SK-N-SH (cell line): ENCODE measurements at regions not wholly inside any gene's neighbourhood (a gene's known extent, or its start where the extent isn't known, plus 50 kb on each side); places are given as distances from the start of the nearest gene placed in this dataset.

Experiments
- CHD2 ChIP-seq: fragments of 150-350 bp; IDR thresholded peaks from 2 replicates; pipeline ENCODE4 v1.6.1; 2018; ENCODE audit warnings: low read length; ENCODE audit not compliant: partially characterized antibody
- CTCF ChIP-seq: fragments of 200-600 bp; sonication (generic); IDR thresholded peaks from 2 replicates; pipeline ENCODE4 v1.6.1; 2017; ENCODE audit warnings: antibody characterized with exemption, mild to moderate bottlenecking, moderate library complexity
- ELF1 ChIP-seq: IDR thresholded peaks from 2 replicates; pipeline ENCODE4 v1.4.0; 2012
- GABPA ChIP-seq: IDR thresholded peaks from 2 replicates; pipeline ENCODE4 v1.4.0; 2012; ENCODE audit warnings: low read depth, mild to moderate bottlenecking
- NRF1 ChIP-seq: IDR thresholded peaks from 2 replicates; pipeline ENCODE4 v1.6.1; 2012; ENCODE audit warnings: low read depth, mild to moderate bottlenecking, low read length
- POLR2AphosphoS5 ChIP-seq: IDR thresholded peaks from 2 replicates; pipeline ENCODE4 v1.6.1; 2012; ENCODE audit warnings: low read depth, low read length
- REST ChIP-seq: IDR thresholded peaks from 2 replicates; pipeline ENCODE4 v1.6.1; 2012; ENCODE audit warnings: mild to moderate bottlenecking, low read depth, low read length, moderate library complexity
- SIN3A ChIP-seq: IDR thresholded peaks from 2 replicates; pipeline ENCODE4 v1.6.1; 2012; ENCODE audit warnings: low read depth, mild to moderate bottlenecking, low read length, moderate library complexity, borderline replicate concordance
- TAF1 ChIP-seq: IDR thresholded peaks from 2 replicates; pipeline ENCODE4 v1.6.1; 2012; ENCODE audit warnings: low read depth, mild to moderate bottlenecking, low read length, moderate library complexity, borderline replicate concordance
- TEAD4 ChIP-seq: IDR thresholded peaks from 2 replicates; pipeline ENCODE4 v1.4.0; 2012; ENCODE audit warnings: mild to moderate bottlenecking, borderline replicate concordance; ENCODE audit not compliant: insufficient read depth
- USF2 ChIP-seq: fragments of 150-350 bp; IDR thresholded peaks from 2 replicates; pipeline ENCODE4 v1.6.1; 2017; ENCODE audit warnings: antibody characterized with exemption, low read length, low read depth, borderline replicate concordance
- YY1 ChIP-seq: IDR thresholded peaks from 2 replicates; pipeline ENCODE4 v1.4.0; 2012; ENCODE audit warnings: low read depth, mild to moderate bottlenecking

- no peak for TF ChIP-seq CTCF
- TF ChIP-seq TEAD4 = no peak
- TF ChIP-seq POLR2AphosphoS5 = no peak
- TF ChIP-seq SIN3A = no peak
- TF ChIP-seq NRF1 = no peak
- no peak for TF ChIP-seq CHD2
- TF ChIP-seq USF2 = no peak
- no peak for TF ChIP-seq GABPA
- TF ChIP-seq TAF1 = no peak
- no peak for TF ChIP-seq YY1
- TF ChIP-seq REST = no peak
- no peak for TF ChIP-seq ELF1
Measured at GRCh38 chr7:20510573-20510900, 104.9 kb upstream of the ABCB5 start.
